ENCODE measurements at regions not wholly inside any gene's neighbourhood (a gene's known extent, or its start where the extent isn't known, plus 50 kb on each side); places are given as distances from the start of the nearest gene placed in this dataset.

DNA sequence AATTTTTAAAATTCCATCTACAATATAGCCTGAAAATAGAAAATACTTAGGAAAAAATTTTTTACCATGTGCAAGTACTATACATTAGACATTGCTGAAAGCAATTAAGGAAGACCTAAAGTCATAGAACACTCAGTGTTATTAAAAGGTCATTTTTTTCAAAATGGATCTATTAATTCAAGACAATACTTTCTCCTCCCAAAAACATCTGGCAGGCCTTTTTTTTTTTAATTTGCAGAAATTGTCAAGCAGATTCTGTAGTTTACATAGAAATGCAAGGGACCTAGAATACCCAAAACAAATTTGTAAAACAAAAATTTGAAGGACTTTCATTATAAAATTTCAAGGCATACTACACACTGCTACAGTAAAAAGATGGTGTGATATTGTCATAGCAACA lies 238.4 kb upstream of the VEPH1 start:
- H3K9me3 ChIP-seq = peaks cover 0 to 15% of the 10 kb centered on the region in 2 donors

GRCh38 chr3:157738441-157738840 lies 235.2 kb upstream of the VEPH1 start:
- Histone ChIP-seq H3K27me3 (no peaks in the 10 kb centered on the region), H3K9me3 (peaks cover 2 to 26% of the 10 kb centered on the region in 2 donors), H3K4me3 (no peak overlapping the region), H3K36me3 (no peaks in the 10 kb centered on the region), H3K4me1 (no peaks in the 10 kb centered on the region), H3K27ac (no peak overlapping the region)
- TF ChIP-seq CTCF (IDR thresholded peaks at IDR 0.05) = no peak
- no peak for DNase-seq (ENCODE audit: low spot score)

More for the DNA sequence above, 238.4 kb upstream of the VEPH1 start:
- H3K27me3 ChIP-seq = no peaks in the 10 kb centered on the region
- TF ChIP-seq CTCF (IDR thresholded peaks at IDR 0.05) = no peak
- H3K4me3 ChIP-seq = no peak overlapping the region
- H3K36me3 ChIP-seq = no peaks in the 10 kb centered on the region
- no peak overlapping the region for H3K27ac ChIP-seq
- no peaks in the 10 kb centered on the region for H3K4me1 ChIP-seq
- DNase-seq (ENCODE audit: low spot score) = no peak

- no peaks in the 10 kb centered on the region for H3K36me3 ChIP-seq
- H3K4me3 ChIP-seq = no peak overlapping the region
- no peak for DNase-seq (ENCODE audit: low spot score)
- H3K27me3 ChIP-seq = no peaks in the 10 kb centered on the region
- no peak for TF ChIP-seq CTCF (IDR thresholded peaks at IDR 0.05)
- no peaks in the 10 kb centered on the region for H3K4me1 ChIP-seq
- H3K27ac ChIP-seq = no peak overlapping the region
- H3K9me3 ChIP-seq = peaks cover 0 to 10% of the 10 kb centered on the region in 2 donors
Observed at GRCh38 chr3:157718800-157719199, 215.6 kb upstream of the VEPH1 start.

DNA sequence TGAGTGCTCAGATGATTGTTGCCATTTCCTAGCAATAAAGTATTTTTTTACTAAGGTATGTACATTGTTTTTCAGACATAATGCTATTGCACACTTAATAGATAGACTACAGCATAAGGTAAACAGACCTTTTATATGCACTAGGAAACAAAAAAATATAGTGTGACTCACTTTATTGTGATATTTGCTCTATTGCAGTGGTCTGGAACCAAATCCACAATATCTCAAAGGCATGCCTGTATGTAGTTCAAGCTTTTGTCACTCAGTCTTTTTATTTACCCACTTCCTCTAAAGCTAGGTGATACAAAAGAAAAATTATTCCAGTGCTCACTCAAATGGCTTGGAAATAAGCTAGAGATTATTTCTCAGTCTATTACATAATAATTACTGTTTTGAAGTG lies 209.9 kb upstream of the VEPH1 start:
- Histone ChIP-seq H3K36me3 (no peaks in the 10 kb centered on the region), H3K27me3 (no peaks in the 10 kb centered on the region), H3K27ac (no peak overlapping the region), H3K4me3 (no peak overlapping the region), H3K4me1 (no peaks in the 10 kb centered on the region), H3K9me3 (peaks cover 0 to 7% of the 10 kb centered on the region in 2 donors)
- TF ChIP-seq CTCF (IDR thresholded peaks at IDR 0.05) = no peak
- DNase-seq (ENCODE audit: low spot score) = no peak

DNA sequence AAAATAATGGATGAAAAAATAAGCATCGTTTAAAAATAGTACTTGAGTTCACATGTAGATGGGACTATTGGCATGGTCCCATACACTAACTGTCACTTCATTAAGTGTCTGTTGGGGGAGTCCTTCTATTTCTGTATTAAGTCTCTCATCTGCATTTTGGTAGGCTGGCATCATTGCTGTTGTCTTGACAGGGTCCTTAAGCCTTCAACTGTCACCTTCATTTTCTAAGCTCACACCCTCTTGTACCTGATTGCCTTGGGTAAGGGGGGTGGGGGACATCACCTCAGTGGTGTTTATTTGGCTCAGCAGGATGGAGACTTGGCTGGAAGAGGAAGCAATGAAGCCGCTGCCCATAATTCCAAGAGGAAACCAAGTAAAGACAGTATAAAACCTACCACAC lies 202.0 kb upstream of the VEPH1 start:
- no peaks in the 10 kb centered on the region for H3K36me3 ChIP-seq
- H3K9me3 ChIP-seq = peaks cover 0 to 6% of the 10 kb centered on the region in 2 donors
- no peaks in the 10 kb centered on the region for H3K4me1 ChIP-seq
- no peak for TF ChIP-seq CTCF (IDR thresholded peaks at IDR 0.05)
- DNase-seq (ENCODE audit: low spot score) = no peak
- H3K27ac ChIP-seq = no peak overlapping the region
- no peak overlapping the region for H3K4me3 ChIP-seq
- H3K27me3 ChIP-seq = no peaks in the 10 kb centered on the region

DNA sequence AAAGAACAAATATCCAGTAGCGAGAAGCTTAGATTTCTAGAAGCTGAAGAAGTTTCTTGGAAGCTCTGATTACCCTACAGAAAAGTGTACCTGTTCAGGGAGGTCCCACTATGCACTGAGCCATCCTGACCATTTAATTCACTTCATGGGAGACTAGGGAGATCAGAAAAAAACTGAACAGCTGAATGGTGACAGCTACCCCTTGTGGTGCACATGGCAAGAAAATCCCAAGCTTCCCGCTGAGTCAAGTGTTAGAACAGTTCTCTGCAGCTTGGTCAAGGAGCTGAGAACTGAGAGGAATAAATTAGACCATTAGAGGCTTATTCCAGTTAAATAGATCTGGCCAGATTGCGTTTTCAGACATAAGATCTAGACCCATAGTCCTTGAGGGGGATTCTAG lies 197.2 kb upstream of the VEPH1 start:
- no peaks in the 10 kb centered on the region for H3K36me3 ChIP-seq
- no peak overlapping the region for H3K27ac ChIP-seq
- H3K4me1 ChIP-seq = no peaks in the 10 kb centered on the region
- H3K9me3 ChIP-seq = peaks cover 0 to 6% of the 10 kb centered on the region in 2 donors
- no peak for TF ChIP-seq CTCF (IDR thresholded peaks at IDR 0.05)
- no peak for DNase-seq (ENCODE audit: low spot score)
- H3K4me3 ChIP-seq = no peak overlapping the region
- H3K27me3 ChIP-seq = no peaks in the 10 kb centered on the region

Measured in right atrium auricular region (tissue), 2 donors.